Dendritic cell treated with granulocyte-macrophage colony-stimulating factor and Interleukin-4, amounts not matched to agents 40 ng/mL and 50 ng/mL, for 4 days (primary cell): ENCODE measurements at regions not wholly inside any gene's neighbourhood (a gene's known extent, or its start where the extent isn't known, plus 50 kb on each side); places are given as distances from the start of the nearest gene placed in this dataset.
"Not testable (repeated sequence)": the region's sequence is repeated elsewhere in the genome, so short reads cannot be mapped to it uniquely, and the experiment has no call there.

ENCODE experiments used
- H3K27ac Mint-ChIP-seq: one replicate; pipeline ENCODE4 v1.8.0; 2022; ENCODE audit warnings: mild to moderate bottlenecking, mixed read lengths
- H3K27me3 Mint-ChIP-seq: one replicate; pipeline ENCODE4 v1.8.0; 2022; ENCODE audit warnings: mild to moderate bottlenecking, mixed read lengths
- H3K36me3 Mint-ChIP-seq: one replicate; pipeline ENCODE4 v1.8.0; 2022; ENCODE audit warnings: low read depth, mixed read lengths
- H3K4me1 Mint-ChIP-seq: one replicate; pipeline ENCODE4 v1.8.0; 2022; ENCODE audit warnings: low read depth, mixed read lengths
- H3K4me3 Mint-ChIP-seq: one replicate; pipeline ENCODE4 v1.8.0; 2022; ENCODE audit warnings: mild to moderate bottlenecking, moderate library complexity, mixed read lengths
- H3K9me3 Mint-ChIP-seq: one replicate; pipeline ENCODE4 v1.8.0; 2022; ENCODE audit warnings: mixed read lengths
- intact Hi-C: fragments of 100-400 bp; cut with micrococcal nuclease; formaldehyde crosslinking; loops from one replicate; pipeline ENCODE4 v1.15.0; 2022

GRCh38 chr18:42296192-42296591 is 341.2 kb downstream of the PIK3C3 start:
- intact Hi-C loops, result no loop called here
- no peaks in the 10 kb centered on the region for H3K4me1 Mint-ChIP-seq
- H3K9me3 Mint-ChIP-seq, result no peaks in the 10 kb centered on the region
- no peak overlapping the region for H3K27ac Mint-ChIP-seq
- H3K27me3 Mint-ChIP-seq, result no peaks in the 10 kb centered on the region
- no peaks in the 10 kb centered on the region for H3K36me3 Mint-ChIP-seq
- H3K4me3 Mint-ChIP-seq, result no peak overlapping the region

- no peak overlapping the region for H3K4me3 Mint-ChIP-seq
- H3K9me3 Mint-ChIP-seq, result no peaks in the 10 kb centered on the region
- H3K36me3 Mint-ChIP-seq, result no peaks in the 10 kb centered on the region
- H3K27me3 Mint-ChIP-seq, result no peaks in the 10 kb centered on the region
- no peaks in the 10 kb centered on the region for H3K4me1 Mint-ChIP-seq
- intact Hi-C loops, result no loop called here
- H3K27ac Mint-ChIP-seq, result no peak overlapping the region
Measured at GRCh38 chr18:42296723-42297122, 341.7 kb downstream of the PIK3C3 start.

- no peak overlapping the region for H3K27ac Mint-ChIP-seq
- H3K9me3 Mint-ChIP-seq, result no peaks in the 10 kb centered on the region
- H3K4me1 Mint-ChIP-seq, result no peaks in the 10 kb centered on the region
- H3K36me3 Mint-ChIP-seq, result no peaks in the 10 kb centered on the region
- intact Hi-C loops, result loop anchor here (2.0 kb wide), 1 partner anchor 972 kb away; no protein-coding TSS in a partner anchor
- H3K4me3 Mint-ChIP-seq, result no peak overlapping the region
- no peaks in the 10 kb centered on the region for H3K27me3 Mint-ChIP-seq
Measured at GRCh38 chr18:42298759-42299675, 344.0 kb downstream of the PIK3C3 start.

- peaks cover 6% of the 10 kb centered on the region for H3K4me1 Mint-ChIP-seq
- H3K36me3 Mint-ChIP-seq, result no peaks in the 10 kb centered on the region
- peaks cover 5% of the 10 kb centered on the region for H3K9me3 Mint-ChIP-seq
- no peak overlapping the region for H3K27ac Mint-ChIP-seq
- intact Hi-C loops, result no loop called here
- no peaks in the 10 kb centered on the region for H3K27me3 Mint-ChIP-seq
- H3K4me3 Mint-ChIP-seq, result no peak overlapping the region
Measured at GRCh38 chr18:42305869-42306593, 351.0 kb downstream of the PIK3C3 start.

GRCh38 chr18:42306594-42306980 is 351.6 kb downstream of the PIK3C3 start:
- no peak overlapping the region for H3K4me3 Mint-ChIP-seq
- peaks cover 5% of the 10 kb centered on the region for H3K9me3 Mint-ChIP-seq
- no peaks in the 10 kb centered on the region for H3K27me3 Mint-ChIP-seq
- intact Hi-C loops, result no loop called here
- H3K36me3 Mint-ChIP-seq, result no peaks in the 10 kb centered on the region
- no peak overlapping the region for H3K27ac Mint-ChIP-seq
- peaks cover 8% of the 10 kb centered on the region for H3K4me1 Mint-ChIP-seq

GRCh38 chr18:42310956-42311355 is 355.9 kb downstream of the PIK3C3 start:
- intact Hi-C loops, result no loop called here
- Mint-ChIP-seq H3K4me3 (no peak overlapping the region), H3K36me3 (no peaks in the 10 kb centered on the region), H3K27me3 (no peaks in the 10 kb centered on the region), H3K9me3 (peaks cover 5% of the 10 kb centered on the region), H3K27ac (no peak overlapping the region), H3K4me1 (peaks cover 8% of the 10 kb centered on the region)

GRCh38 chr18:42326752-42327151 is 371.7 kb downstream of the PIK3C3 start:
- intact Hi-C loops, result no loop called here
- Mint-ChIP-seq H3K9me3 (no peaks in the 10 kb centered on the region), H3K4me3 (no peak overlapping the region), H3K4me1 (no peaks in the 10 kb centered on the region), H3K27ac (no peak overlapping the region), H3K36me3 (no peaks in the 10 kb centered on the region), H3K27me3 (no peaks in the 10 kb centered on the region)

GRCh38 chr18:42328931-42329330 is 373.9 kb downstream of the PIK3C3 start:
- intact Hi-C loops, result no loop called here
- no peak overlapping the region for H3K27ac Mint-ChIP-seq
- H3K9me3 Mint-ChIP-seq, result no peaks in the 10 kb centered on the region
- H3K4me1 Mint-ChIP-seq, result no peaks in the 10 kb centered on the region
- H3K36me3 Mint-ChIP-seq, result no peaks in the 10 kb centered on the region
- H3K4me3 Mint-ChIP-seq, result no peak overlapping the region
- no peaks in the 10 kb centered on the region for H3K27me3 Mint-ChIP-seq

- no peaks in the 10 kb centered on the region for H3K36me3 Mint-ChIP-seq
- H3K27ac Mint-ChIP-seq, result no peak overlapping the region
- H3K27me3 Mint-ChIP-seq, result no peaks in the 10 kb centered on the region
- H3K4me1 Mint-ChIP-seq, result no peaks in the 10 kb centered on the region
- intact Hi-C loops, result no loop called here
- H3K4me3 Mint-ChIP-seq, result no peak overlapping the region
- peaks cover 4% of the 10 kb centered on the region for H3K9me3 Mint-ChIP-seq
Measured at GRCh38 chr18:42330296-42330695, 375.3 kb downstream of the PIK3C3 start.

- no peak overlapping the region for H3K4me3 Mint-ChIP-seq
- no peak overlapping the region for H3K27ac Mint-ChIP-seq
- H3K9me3 Mint-ChIP-seq, result peaks cover 23% of the 10 kb centered on the region
- intact Hi-C loops, result no loop called here
- no peaks in the 10 kb centered on the region for H3K4me1 Mint-ChIP-seq
- H3K36me3 Mint-ChIP-seq, result no peaks in the 10 kb centered on the region
- H3K27me3 Mint-ChIP-seq, result no peaks in the 10 kb centered on the region
Measured at GRCh38 chr18:42333558-42333957, 378.5 kb downstream of the PIK3C3 start.

GRCh38 chr18:42334931-42335330 is 379.9 kb downstream of the PIK3C3 start:
- Mint-ChIP-seq H3K27me3 (no peaks in the 10 kb centered on the region), H3K27ac (no peak overlapping the region), H3K9me3 (peaks cover 23% of the 10 kb centered on the region), H3K4me1 (no peaks in the 10 kb centered on the region), H3K36me3 (no peaks in the 10 kb centered on the region), H3K4me3 (no peak overlapping the region)
- intact Hi-C loops, result no loop called here

GRCh38 chr18:42336139-42336538 is 381.1 kb downstream of the PIK3C3 start:
- Mint-ChIP-seq H3K27ac (no peak overlapping the region), H3K4me1 (no peaks in the 10 kb centered on the region), H3K9me3 (peaks cover 23% of the 10 kb centered on the region), H3K36me3 (no peaks in the 10 kb centered on the region), H3K27me3 (no peaks in the 10 kb centered on the region), H3K4me3 (no peak overlapping the region)
- intact Hi-C loops, result no loop called here

- H3K27ac Mint-ChIP-seq, H3K36me3 Mint-ChIP-seq, intact Hi-C loops, H3K4me1 Mint-ChIP-seq, H3K27me3 Mint-ChIP-seq, H3K4me3 Mint-ChIP-seq: not testable (repeated sequence)
- peaks cover 23% of the 10 kb centered on the region for H3K9me3 Mint-ChIP-seq
Measured at GRCh38 chr18:42337337-42337736, 382.3 kb downstream of the PIK3C3 start.

- Mint-ChIP-seq H3K27ac (no peak overlapping the region), H3K9me3 (peaks cover 23% of the 10 kb centered on the region), H3K36me3 (no peaks in the 10 kb centered on the region), H3K27me3 (no peaks in the 10 kb centered on the region), H3K4me3 (no peak overlapping the region), H3K4me1 (no peaks in the 10 kb centered on the region)
- intact Hi-C loops, result no loop called here
Measured at GRCh38 chr18:42338683-42339082, 383.6 kb downstream of the PIK3C3 start.
